Activated CD4-positive, alpha-beta T cell treated with anti-CD3 and anti-CD28 coated beads for 24 hours (primary cell): ENCODE measurements at regions not wholly inside any gene's neighbourhood (a gene's known extent, or its start where the extent isn't known, plus 50 kb on each side); places are given as distances from the start of the nearest gene placed in this dataset.

Experiments used
- DNase-seq, 2 donors: peaks; one replicate each; pipeline ENCODE4 v3.0.0-alpha.2; 2020; ENCODE audit warnings: low read depth in 2 of 2

DNA sequence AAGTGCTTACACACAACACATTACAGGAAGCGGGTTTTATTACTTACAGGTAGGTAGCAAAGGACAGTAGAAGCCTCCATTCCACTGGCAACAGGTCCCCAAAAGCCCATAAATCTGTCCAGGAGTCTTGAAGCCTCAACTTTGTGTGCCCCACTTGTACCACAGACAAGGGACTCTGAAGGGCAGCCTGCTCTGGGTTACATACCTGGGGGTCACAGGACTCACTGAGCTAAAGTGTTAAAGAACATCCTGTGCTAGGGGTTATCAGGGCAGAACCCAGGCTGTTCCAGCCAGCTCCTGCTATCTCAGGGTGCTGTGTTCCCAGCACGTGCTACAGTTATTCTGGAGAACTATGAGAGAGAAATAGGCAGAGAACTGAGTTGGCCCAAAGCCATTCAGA is 230.9 kb upstream of the SLC10A2 start:
- no peak for DNase-seq

- DNase-seq = no peak
Measured at GRCh38 chr13:103291798-103292572, 225.8 kb upstream of the SLC10A2 start.

- DNase-seq = no peak
Measured at GRCh38 chr13:103291226-103291625, 225.0 kb upstream of the SLC10A2 start.

DNA sequence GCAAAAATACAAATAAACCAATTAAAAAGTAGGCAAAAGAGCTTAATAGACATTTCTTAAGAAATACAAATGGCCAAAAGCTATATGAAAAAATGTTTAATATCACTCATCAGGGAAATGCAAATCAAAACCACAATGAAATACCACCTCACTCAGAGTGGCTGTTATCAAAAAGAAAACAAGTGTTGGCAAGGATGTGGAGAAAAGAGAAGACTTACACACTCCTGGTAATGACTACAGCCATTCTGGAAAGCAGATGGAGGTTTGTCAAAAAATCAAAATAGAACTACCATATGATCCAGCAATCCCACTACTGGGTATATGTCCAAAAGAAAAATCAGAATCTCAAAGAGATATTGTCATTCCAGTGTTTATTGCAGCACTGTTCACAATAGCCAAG is 223.5 kb upstream of the SLC10A2 start:
- DNase-seq = no peak

DNA sequence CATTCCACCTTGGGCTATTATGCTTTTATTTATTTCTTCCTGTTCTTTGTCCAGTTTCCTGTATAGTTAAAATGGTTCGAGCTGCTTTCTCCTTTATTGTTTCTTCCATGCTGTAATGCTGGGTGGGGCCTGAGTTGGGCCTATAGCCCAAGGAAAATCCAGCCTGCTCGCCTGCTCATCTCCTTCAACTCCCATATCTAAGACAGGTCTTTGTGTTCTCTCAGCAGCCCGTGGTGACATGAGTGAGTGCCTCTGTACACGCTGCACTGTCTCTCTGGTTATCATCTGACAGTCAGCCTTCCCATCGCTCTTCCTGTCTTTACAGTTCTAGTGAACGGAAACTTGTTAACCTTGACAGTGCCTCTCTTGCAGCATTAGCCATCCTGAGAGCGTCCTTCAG is 221.9 kb upstream of the SLC10A2 start:
- no peak for DNase-seq

DNA sequence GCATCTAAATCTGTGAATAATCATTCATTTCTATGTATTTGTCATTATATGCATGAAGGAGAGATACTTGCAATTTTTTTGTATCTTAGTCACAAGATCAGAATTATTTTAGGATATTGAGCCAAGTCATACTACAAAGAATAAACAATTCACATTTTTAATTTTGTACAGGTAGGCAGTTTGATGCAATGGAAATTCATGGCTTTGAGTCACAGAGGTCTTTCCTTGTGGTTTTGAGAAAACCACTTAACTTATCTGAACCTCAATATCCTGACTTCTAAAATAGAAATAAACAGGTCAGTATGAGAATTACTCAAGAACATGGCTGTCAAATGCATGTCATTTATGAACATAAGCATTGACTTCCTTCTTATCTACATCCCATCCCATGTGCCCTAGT is 221.4 kb upstream of the SLC10A2 start:
- DNase-seq = no peak

DNA sequence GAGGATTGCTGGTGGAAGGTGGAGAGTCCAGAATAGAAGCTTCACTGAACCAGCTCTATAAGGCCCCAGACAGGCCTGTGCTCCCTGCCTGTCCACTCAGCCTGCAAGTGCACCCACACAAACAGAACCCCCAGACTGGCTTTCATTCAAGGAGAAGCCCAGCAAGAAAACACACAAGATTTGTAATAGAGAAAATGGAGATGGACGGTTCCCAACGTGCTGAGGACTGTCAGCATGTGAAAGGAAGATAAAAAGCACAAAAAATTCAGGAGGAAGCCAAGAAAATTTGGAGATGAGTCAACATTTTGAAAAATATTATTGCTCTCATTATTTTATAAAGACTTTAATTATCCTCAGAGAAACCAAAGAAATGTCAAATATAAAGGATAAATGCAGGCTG is 218.2 kb upstream of the SLC10A2 start:
- no peak for DNase-seq

GRCh38 chr13:103283451-103283820 is 217.2 kb upstream of the SLC10A2 start:
- no peak for DNase-seq

GRCh38 chr13:103282571-103283450 is 216.6 kb upstream of the SLC10A2 start:
- no peak for DNase-seq

DNA sequence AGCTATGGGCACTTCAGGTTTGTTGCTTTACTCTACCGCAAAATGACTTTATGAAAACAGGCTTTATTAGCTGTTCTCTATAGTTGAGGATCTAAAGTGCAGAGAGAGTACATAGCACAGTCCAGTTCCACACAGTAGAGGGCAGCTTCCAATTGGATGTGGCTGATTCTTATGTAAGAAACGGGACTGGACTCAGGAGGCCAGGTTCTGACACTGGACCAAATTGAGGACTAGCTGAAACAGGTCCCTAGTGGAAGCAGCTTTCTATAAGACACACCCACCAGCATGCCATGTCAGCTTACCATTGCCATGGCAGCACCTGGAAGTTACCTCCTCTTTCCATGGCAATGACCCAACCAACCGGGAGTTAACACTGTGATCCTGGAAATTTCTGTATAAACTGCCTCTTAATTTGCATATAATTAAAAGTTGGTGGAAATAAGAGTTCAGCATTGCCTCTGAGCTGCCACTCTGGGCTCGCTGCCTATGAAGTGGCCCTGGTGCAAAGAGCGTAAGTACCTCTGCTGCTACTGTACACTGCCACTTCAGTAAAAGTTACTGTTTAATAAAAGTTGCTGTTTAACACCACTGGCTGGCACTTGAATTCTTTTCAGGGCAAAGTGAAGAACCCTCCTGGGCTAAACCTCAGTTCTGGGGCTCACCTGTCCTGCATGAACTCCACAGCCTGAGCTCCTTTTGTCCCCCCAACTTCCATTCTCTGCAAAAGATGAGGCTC is 211.9 kb upstream of the SLC10A2 start:
- DNase-seq = no peak

DNA sequence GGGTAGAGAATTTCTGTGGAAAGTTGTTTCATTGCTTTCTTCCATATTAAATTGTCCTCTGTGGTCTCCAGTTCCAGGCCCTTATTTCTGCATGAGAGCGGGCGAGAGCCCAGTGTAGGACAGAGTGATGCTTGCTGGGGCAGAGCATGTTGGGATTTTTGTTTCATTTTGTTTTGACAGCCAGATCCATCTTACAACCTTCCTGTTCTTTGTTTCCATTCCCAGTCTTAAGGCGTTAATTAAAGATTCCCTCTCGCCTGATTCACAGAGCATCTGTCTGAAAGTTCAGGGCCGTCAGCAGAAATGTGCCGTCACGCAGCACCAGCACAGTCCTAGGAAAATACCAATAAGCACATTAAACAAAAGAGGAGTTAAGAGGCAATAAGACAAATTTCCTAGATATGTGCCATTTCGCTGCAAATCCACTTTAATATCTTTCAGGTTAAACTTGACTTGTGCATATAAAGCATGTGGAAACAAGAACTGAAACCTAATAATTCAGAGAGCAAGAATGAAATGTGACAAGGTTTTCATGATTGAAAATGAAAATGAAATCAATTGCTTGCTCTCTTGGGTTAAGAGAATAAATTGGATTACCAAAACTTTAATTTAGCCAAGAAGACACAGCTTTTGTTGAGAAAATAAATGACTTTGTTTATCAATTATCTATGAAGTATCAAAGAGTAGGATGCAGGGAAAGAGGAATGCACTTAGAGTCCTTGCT is 210.7 kb upstream of the SLC10A2 start:
- no peak for DNase-seq

DNA sequence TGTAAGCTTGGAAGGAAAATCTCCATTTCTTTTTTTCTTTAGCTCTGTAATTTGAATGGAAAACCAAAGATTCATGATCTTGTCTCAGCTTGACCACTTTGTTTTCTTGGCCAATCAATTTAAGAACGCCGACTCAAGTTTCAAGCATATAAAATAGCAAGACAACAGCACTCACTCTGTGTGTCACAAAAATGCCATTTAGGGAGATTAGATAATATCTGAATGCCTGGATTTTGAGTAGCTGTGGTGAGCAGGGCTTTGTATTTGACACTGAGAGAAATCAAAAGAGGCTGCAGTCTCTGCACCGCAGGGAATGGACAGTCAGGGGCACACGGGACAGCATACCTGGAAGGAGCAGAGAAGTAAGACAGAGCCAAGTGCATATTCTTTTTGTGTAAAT is 209.5 kb upstream of the SLC10A2 start:
- DNase-seq = no peak

- no peak for DNase-seq
Measured at GRCh38 chr13:103275081-103275480, 208.9 kb upstream of the SLC10A2 start.

GRCh38 chr13:103273825-103274224 is 207.6 kb upstream of the SLC10A2 start:
- no peak for DNase-seq

DNA sequence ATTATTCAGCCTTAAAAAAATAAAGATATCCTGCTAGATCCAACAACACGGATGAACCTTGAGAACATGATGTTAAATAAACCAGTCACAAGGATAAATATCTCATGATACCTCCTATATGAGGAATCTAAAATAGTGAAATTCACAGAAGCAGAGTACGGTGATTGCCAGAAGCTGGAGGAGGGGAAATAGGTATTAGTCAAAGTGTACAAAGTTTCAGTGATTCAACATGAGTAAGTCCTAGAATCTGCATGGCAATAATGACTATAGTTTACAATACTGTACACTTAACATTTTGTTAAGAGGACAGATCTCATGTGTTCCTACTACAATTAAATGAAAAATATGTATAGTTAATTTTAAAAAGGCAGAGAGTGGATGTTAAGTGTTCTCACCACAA is 206.6 kb upstream of the SLC10A2 start:
- no peak for DNase-seq

- DNase-seq = no peak
Measured at GRCh38 chr13:103263448-103263847, 197.2 kb upstream of the SLC10A2 start.

DNA sequence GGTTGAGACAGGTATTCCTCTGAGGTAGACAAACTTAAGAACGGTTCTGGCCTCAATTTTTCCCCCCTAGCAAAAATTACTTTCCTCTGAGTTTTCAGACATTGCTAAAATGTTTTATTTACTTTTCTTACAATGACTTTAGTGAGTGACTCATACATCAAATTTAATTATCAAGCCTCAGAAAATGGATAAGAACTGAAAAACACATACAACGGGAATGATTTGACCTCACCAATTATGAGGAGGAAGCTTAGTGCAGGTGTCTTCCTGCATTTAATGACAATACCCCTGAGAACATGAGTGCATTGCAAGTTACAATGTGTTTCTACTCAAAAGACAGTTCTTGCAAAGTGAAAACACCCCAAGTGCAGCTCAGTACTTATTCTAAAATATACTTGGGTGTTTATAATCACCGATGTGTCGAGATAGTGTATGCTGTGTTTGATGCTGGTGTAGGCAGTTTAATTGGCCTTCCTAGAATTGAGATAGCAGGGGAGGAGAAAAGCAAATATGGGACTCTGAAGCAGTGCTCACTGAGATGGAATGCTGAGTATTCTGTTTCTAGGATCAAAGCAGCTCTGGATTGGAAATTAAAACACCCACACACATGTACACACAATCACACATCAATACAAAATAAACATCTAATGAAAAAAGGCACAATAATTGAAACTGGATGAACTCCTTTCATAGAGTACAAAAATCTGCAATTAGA is 189.5 kb upstream of the SLC10A2 start:
- DNase-seq = no peak

DNA sequence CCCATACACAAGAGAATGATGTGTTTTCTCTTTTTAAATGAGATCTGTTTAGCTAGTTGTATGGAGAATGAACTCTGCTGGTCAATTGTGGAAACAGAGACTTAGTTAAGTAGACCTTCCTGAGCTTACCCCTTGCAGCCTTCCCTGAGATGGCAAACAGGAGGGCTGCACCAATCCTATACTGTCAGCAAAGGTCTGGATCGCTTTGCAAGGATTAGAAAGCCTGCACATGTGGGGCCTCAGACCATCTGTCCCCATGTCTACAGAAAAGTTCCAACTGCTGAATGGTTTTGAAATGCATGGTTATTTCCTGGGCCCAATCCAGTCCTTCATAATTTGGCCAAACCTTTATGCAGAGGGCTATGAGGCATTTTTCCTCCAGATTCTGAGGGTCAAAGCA is 183.9 kb upstream of the SLC10A2 start:
- no peak for DNase-seq

DNA sequence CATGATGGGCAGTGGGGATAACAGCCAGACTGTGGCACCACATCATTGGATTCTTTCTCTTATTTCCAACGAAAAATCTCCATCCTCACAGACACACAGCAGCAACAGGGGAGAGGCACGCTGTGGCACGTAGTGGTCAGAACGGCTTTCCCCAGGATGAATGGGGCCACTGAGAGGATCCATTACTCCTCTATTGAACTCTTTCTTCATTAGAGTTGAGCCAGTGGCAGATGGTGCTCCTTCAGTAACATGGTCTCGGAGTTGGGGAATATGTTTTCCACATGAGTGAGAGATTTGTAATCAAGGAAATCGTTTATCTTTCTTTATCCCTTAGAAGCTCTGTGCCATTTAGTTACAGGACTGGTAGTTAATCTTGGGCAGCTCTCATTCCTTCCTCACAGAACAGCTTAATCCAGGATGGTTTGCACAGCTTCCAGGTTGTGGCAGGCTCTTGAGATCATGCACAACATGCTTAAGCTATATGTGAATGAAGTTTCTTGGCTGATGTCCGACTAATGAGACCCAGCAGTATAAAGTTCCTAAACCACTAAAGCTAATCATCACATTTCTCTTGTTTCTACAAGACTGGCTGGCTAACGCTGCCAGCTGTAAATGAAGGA is 180.5 kb upstream of the SLC10A2 start:
- DNase-seq = no peak

GRCh38 chr13:103243495-103243894 is 177.3 kb upstream of the SLC10A2 start:
- no peak for DNase-seq

- DNase-seq = no peak
Measured at GRCh38 chr13:103238441-103238840, 172.2 kb upstream of the SLC10A2 start.
